Fibroblast of pulmonary artery (primary cell): ENCODE measurements at regions not wholly inside any gene's neighbourhood (a gene's known extent, or its start where the extent isn't known, plus 50 kb on each side); places are given as distances from the start of the nearest gene placed in this dataset.

ENCODE experiments used
- DNase-seq: peaks from one replicate; pipeline ENCODE4 v3.0.0-alpha.2; 2010; ENCODE audit warnings: low read depth
- H3K4me3 ChIP-seq: replicated peaks from 2 replicates; pipeline ENCODE4 v1.5.1; 2011; ENCODE audit warnings: low read depth, mild to moderate bottlenecking, control low read depth, low read length, moderate library complexity
- CTCF ChIP-seq: IDR thresholded peaks from 2 replicates; pipeline ENCODE4 v1.5.1; 2011; ENCODE audit warnings: mild to moderate bottlenecking, control low read depth, low read length, inconsistent platforms; ENCODE audit errors: missing control alignments

- DNase-seq = no peak
- H3K4me3 ChIP-seq = no peak overlapping the region
- TF ChIP-seq CTCF = no peak
Observed at GRCh38 chr6:9009931-9010330, 574.6 kb upstream of the SLC35B3 start.

GRCh38 chr6:9007027-9007426, 571.7 kb upstream of the SLC35B3 start:
- H3K4me3 ChIP-seq = no peak overlapping the region
- TF ChIP-seq CTCF = no peak
- no peak for DNase-seq

- H3K4me3 ChIP-seq = no peak overlapping the region
- no peak for TF ChIP-seq CTCF
- DNase-seq = no peak
Observed at GRCh38 chr6:9002833-9003232, 567.5 kb upstream of the SLC35B3 start.

- no peak overlapping the region for H3K4me3 ChIP-seq
- no peak for TF ChIP-seq CTCF
- DNase-seq = no peak
Observed at GRCh38 chr6:8995156-8995555, 559.8 kb upstream of the SLC35B3 start.

- no peak for DNase-seq
- TF ChIP-seq CTCF = no peak
- H3K4me3 ChIP-seq = no peak overlapping the region
Observed at GRCh38 chr6:8993111-8993510, 557.8 kb upstream of the SLC35B3 start.

- no peak for DNase-seq
- TF ChIP-seq CTCF = no peak
- no peak overlapping the region for H3K4me3 ChIP-seq
Observed at GRCh38 chr6:8991844-8992243, 556.5 kb upstream of the SLC35B3 start.

GRCh38 chr6:8990075-8990474, 554.7 kb upstream of the SLC35B3 start:
- DNase-seq = no peak
- TF ChIP-seq CTCF = no peak
- no peak overlapping the region for H3K4me3 ChIP-seq
